ENCODE measurements at regions not wholly inside any gene's neighbourhood (a gene's known extent, or its start where the extent isn't known, plus 50 kb on each side); places are given as distances from the start of the nearest gene placed in this dataset.

GRCh38 chr10:123512901-123513775 lies 153.0 kb upstream of the GPR26 start:
- TF ChIP-seq EZH2phosphoT487 (IDR thresholded peaks at IDR 0.05) (no peak), CTCF (IDR thresholded peaks at IDR 0.05) (no peak), EZH2 (IDR thresholded peaks at IDR 0.05) (no peak)

Measured in neural progenitor cell (in vitro differentiated cells).